NCI-H1105 (cell line): ENCODE measurements at regions not wholly inside any gene's neighbourhood (a gene's known extent, or its start where the extent isn't known, plus 50 kb on each side); places are given as distances from the start of the nearest gene placed in this dataset.
"Not testable (repeated sequence)": the region's sequence is repeated elsewhere in the genome, so short reads cannot be mapped to it uniquely, and the experiment has no call there.

Experiments used
- DNase-seq: peaks from one replicate; lab custom pipeline; 2025; lab: John Stamatoyannopoulos, UW

DNA sequence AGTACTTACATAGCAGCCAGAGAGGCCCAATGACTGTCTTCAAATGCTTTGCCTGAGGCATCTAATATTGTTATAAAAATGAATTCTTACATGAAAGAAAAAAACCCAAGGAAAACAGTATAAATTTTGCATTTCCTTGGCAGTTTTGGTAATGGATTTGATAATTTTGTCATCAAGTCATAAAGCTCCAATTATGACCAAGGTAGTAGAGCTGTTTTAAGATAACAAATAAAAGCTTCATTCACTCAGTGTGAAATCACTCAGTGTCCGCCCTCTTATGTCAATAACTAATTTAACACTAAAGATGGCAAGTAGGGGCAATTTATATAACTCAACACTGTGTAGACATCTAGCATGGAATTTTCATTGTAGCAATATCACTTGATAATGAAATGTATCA is 193.9 kb downstream of the ANKRD7 start:
- no peak for DNase-seq

DNA sequence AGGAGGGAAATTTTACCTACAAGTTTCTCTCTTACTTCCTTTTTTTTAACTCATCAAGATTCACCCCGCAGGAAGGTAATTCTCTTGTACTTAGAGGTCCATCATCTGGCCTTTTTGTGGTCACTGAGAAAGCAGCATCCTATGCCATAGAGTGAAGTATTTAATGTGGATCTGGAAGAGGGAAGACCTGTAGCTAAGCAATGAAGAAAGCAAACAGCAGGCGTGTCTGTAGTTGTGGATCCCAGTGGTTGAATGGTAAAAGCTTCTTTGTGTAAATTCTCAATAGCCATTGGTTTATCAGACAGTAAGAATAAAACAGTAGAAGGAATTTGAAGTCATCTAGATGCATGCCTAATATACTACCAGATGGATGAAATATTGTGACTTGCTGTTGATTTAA is 196.4 kb downstream of the ANKRD7 start:
- no peak for DNase-seq

DNA sequence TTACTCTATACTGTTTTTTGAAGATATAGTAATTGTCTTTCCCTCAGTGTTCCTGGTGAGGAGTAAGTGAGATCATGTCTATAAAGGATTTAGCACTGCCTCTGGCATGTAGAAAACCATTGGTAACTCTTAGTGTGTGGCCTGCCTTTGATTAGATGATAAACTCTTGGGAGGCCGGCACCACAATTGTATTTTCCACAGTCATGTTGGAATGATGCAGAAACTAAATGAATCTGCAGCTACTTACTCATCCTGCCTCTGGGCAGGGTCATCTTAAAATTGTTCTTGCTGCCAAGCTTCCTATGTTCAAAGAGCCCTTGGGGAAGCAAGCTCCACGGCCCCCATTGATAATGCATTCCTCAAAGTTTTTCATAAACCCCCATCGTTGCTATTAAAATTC is 204.6 kb downstream of the ANKRD7 start:
- no peak for DNase-seq

DNA sequence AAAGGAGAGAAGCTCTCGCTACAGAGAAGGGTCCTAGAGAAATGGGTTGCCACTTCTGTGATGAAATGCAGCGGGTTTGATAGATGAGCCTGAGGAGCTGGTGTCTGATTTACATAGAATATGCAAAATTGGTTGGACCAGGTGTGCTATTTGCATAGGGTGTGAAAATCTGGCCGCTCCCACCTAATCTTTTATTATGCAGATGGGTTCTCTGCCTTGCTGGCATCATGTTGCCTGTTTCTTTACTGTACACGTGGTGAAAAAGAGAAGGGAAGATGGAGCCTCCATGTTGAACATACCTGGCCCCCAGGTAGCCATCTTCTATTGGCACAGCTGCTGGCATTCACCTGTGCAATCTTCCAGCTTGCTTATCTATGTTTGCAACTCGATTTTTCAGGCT is 212.2 kb downstream of the ANKRD7 start:
- no peak for DNase-seq

GRCh38 chr7:118449030-118449429 is 224.5 kb downstream of the ANKRD7 start:
- DNase-seq, result not testable (repeated sequence)

DNA sequence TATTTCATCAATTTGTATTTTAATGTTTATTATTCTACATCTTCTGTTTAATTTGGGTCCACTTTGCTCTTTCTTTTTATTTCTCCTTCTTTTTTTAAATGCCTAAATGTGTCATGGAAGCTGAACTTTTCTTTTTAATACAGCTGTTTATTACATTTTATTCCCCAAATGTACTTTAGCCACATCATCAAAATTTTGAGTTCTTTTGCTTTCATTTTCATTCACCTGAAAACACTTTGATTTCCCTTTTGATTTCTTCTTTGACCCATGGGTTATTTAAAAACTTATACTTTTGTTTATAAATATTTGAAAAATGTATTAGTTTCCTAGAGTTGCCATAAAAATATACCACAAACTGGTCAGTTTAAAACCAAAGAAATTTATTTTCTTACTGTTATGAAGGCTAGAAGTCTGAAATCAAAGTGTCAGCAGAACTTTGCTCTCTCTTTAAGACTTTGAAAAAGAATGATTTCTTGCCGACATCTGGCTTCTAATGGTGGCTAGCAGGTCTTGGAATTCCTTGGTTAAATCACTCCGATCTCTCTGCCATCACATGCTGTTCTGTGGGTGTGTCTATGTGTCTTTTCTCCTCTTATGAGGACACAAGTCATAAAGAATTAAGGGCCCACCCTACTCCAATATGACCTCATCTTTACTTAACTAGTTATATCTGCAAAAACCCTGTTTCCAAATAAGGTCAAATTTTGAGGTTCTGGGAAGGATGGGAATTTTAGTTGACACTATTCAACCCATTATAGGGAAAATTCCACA is 225.5 kb downstream of the ANKRD7 start:
- DNase-seq, result no peak

DNA sequence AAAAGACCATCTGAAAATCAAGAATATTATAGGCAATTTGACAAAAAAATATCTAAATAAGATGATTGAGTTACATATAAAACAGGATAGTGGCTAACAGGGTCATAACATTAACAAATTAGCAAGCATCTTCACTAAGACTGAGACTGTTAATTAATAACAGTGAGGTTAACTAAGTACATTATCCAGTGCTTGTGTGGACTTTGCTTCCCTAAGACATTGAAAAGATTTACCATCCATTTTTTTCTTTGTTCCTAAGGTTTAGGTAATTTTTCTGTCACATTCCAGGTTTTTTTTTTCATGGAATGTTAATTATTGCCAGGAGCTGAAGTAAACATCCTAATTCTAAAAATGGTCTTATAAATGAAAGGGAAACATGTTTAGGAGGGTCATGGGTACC is 227.6 kb downstream of the ANKRD7 start:
- DNase-seq, result no peak

DNA sequence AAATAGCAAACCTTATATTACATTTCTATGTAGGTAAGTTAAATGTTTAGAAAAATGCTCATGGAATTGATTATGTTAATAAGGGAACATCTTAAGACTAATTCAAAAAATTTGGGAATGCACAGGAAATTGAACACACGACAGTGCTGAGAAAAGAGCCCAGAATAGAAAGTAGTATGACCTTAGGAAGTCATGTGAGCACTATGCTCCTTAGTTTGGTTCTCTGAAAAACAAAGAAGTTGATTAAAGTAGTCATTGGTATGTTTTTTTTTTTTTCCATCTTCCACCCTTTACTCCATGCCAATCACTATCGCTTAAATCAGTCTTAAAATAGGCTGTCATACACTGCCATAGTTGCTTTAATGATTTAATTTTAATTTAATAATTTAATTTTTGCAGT is 242.9 kb downstream of the ANKRD7 start:
- DNase-seq, result no peak

GRCh38 chr7:118472581-118472980 is 248.1 kb downstream of the ANKRD7 start:
- no peak for DNase-seq

- DNase-seq, result no peak
Observed at GRCh38 chr7:118473271-118473670, 248.8 kb downstream of the ANKRD7 start.

GRCh38 chr7:118476036-118476435 is 251.5 kb downstream of the ANKRD7 start:
- no peak for DNase-seq

GRCh38 chr7:118477036-118477435 is 252.5 kb downstream of the ANKRD7 start:
- no peak for DNase-seq

DNA sequence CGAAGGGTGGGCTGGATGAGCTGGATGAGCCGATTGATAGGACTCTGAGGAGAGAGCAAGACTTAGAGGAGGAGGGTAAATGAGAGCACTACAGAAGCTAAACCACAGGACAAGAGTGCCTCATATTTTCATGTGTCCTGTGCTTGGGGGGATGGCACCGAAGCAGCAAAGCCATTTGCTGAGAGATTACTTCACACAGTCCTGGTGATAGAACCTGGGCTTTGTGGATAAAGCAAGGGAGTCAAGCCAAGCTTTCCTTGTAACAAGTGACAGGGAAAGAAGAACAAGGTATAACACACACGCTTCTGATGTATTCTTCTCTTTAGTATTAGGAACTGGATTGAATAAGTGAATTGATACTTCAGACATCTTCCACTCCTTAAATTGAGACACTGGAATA is 253.7 kb downstream of the ANKRD7 start:
- no peak for DNase-seq

DNA sequence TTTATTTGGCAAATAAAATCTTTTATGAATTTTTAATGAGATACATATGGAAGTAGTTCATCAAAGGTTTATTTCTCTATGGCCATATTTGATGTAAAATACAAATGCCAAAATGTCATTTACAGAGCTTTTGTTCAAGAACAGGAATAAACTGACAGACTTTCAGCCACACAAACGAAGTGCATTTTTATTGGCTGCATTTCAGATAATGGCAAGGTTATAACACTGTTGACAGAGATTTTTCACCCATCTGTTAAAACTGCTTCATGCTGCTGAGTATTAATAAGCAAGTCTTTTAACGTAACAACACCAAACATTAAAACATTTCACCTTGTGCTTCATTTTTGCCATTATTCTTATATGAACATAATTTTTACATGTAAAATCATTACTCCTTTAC is 254.4 kb downstream of the ANKRD7 start:
- DNase-seq, result no peak

DNA sequence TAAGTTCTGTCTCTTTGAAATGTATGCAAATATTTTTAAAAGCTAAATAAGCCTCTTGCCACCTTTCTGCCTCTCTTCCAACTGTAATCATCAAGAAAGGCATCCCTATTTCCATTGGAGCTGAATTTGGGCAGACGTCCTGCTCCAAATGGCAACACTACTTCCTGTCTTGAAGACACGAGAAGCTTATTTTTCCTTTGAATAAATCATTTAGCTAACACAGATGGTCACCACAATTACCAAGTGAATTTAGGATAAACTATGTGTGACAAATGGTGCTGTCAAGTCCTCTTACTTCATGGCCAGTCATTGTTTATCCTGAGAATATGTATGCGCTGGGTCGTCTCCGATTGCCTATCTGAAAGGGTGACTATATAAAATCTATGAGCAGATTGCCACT is 268.0 kb downstream of the ANKRD7 start:
- DNase-seq, result no peak

GRCh38 chr7:118496138-118496644 is 271.7 kb downstream of the ANKRD7 start:
- no peak for DNase-seq

DNA sequence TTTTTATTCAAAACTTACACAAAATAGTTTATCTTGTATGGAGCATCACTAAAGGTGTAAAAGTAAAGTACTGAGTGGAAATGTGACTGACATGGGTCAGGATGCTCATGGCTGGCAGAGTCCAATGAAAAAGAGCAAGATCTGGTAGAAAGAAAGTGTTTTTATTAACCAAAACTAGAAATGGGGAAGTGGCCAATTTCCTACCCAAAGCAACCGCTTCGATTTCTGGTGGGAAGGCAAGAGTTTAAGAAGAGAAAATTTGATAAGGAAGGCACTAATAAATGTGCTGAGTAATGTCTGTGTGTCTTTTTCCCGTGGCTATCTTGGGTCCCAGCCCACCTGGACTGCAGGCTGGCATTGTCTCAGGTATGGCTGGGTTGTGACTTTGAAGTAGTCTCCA is 277.7 kb downstream of the ANKRD7 start:
- DNase-seq, result no peak

- DNase-seq, result no peak
Observed at GRCh38 chr7:118511146-118511545, 286.6 kb downstream of the ANKRD7 start.

DNA sequence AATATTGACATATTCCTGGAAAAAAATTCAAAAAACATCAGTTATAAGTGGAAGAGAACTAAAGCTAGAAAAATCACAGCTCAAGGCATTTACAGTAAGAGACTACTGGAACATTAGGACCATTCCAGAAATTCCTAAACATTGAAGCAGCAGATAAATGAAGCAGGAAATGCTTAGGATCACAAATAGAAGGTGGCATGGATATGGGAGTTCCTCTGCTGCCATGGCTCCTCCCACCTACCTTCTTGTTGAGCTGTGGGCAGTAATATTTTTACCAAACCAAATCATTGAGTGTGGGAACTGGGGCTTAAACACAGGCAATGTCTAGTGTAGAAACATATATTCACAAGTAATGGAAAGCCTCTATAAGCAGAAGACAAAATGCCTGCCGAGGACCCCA is 292.8 kb downstream of the ANKRD7 start:
- DNase-seq, result no peak

DNA sequence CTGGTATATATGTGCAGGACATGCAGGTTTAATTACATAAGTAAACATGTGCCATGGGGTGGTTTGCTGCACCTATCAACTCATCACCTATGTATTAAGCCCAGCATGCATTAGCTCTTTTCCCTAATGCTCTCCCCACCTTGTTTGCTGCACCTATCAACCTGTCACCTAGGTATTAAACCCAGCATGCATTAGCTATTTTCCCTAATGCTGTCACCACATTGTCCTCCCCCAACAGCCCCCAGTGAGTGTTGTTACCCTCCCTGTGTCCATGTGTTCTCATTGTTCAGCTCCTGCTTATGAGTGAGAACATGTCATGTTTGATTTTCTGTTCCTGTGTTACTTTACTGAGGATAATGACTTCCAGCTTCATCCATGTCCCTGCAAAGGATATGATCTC is 300.5 kb downstream of the ANKRD7 start:
- DNase-seq, result no peak

DNA sequence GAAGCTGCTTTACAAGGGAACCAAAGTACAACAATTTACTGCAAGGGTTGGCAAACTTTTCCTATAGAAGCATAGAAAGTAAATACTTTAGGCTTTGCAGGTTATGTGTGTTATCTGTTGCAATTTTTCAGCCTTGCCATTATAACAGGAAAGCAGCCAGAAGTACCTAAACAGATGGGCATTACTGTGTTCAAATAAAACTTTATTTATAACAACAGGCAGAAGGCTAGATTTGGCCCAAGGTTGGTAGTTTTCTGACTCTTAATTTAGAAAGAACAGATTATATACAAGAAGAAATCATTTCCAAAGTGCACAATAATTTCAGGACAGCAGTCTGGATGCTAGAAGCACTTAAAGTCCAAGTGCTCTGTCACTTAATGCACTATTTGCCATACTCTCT is 307.1 kb downstream of the ANKRD7 start:
- no peak for DNase-seq

- no peak for DNase-seq
Observed at GRCh38 chr7:118559207-118559606, 334.7 kb downstream of the ANKRD7 start.

- DNase-seq, result no peak
Observed at GRCh38 chr7:118563311-118563710, 338.8 kb downstream of the ANKRD7 start.

GRCh38 chr7:118572604-118573003 is 348.1 kb downstream of the ANKRD7 start:
- no peak for DNase-seq
